Mucosa of gallbladder (tissue), 1 donor: ENCODE measurements at regions not wholly inside any gene's neighbourhood (a gene's known extent, or its start where the extent isn't known, plus 50 kb on each side); places are given as distances from the start of the nearest gene placed in this dataset.
"Not testable (repeated sequence)": the region's sequence is repeated elsewhere in the genome, so short reads cannot be mapped to it uniquely, and the experiment has no call there.

Experiments
- DNase-seq: peaks from one replicate; pipeline ENCODE4 v3.0.0-alpha.2; 2020; ENCODE audit warnings: low spot score
- donor health status: DM: no; HTN: no; CAD: no.

DNA sequence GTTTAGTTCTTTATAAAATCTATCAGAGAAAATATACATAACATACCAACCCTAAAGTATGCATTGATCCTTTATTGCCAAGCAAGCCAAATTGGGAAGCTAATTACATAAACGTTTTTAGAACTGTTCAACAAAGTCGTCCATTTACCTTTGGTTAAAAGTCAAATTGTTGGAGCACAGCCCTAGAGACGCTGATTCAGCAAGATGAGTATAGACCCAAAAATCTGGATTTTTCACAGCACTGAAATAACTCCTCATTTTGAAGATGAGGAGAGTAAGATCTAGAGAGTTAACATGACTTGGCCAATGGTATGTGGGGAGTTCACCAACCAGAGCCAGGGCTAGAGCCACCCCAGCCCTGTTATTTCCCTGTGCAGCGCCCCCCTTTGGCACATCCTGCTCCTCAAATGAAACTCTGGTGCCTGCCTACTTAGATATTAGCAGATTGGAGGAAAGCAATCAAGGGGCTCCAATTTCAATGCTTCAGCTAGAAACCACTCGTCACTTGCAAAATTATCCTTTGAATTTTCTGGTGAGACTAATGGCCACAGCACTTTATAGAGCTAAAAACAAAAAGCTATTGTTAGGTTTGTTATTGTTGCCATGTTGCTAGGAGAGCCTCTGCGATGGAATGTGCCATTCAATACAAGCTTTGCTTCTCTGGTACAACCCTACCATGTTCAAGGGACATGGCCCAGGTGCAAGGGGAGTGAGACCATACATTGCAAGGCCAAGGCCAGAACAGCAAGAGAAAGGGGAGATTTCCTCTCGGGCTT is 132.6 kb upstream of the ZEB1 start:
- no peak for DNase-seq

DNA sequence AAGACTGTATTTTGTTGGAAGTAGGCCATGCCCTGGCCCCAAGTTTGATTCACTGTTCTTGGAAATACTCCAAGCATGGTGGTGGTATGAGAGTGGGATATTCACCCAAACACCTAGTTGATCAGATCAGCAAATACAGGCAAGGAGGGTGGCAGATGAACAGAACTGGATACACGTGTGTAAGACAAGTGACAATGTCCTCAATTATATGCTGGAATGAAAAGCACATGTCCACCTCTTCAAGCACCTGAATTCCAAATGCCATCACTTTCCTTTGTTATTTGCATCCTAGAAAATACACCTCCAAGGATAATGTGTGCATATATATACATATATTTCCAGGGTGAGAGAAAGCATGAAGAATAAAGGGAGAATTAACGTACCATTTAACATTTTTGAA is 131.8 kb upstream of the ZEB1 start:
- no peak for DNase-seq

DNA sequence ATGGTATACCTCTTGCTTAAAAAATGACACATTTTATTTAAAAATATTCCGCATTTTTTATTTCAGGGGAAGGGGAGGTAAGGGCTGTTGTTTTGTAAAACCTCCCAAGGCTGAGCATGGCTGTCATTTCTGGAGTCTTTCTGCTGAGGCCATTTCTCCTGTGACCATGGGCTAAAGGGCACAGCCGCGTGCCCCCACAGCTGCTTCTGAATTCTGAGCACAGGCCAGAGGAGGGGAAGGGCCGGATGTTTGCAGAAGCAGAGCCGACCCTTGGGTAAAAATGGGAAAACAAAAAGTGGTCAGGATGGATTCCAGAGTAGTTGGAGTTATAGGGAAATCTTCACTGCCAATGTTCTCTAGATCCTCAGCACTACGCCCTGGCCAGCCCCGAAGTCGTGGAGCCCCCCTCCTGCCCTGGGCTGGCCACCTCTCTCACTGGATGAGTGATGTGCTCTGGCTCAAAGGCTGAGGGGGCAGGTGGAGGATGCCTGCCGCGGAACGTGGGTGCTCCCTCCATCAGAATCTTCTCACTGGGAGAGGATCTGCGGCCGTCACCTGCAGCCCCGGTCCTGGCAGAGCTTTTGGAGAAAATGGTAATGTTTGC is 131.3 kb upstream of the ZEB1 start:
- no peak for DNase-seq

DNA sequence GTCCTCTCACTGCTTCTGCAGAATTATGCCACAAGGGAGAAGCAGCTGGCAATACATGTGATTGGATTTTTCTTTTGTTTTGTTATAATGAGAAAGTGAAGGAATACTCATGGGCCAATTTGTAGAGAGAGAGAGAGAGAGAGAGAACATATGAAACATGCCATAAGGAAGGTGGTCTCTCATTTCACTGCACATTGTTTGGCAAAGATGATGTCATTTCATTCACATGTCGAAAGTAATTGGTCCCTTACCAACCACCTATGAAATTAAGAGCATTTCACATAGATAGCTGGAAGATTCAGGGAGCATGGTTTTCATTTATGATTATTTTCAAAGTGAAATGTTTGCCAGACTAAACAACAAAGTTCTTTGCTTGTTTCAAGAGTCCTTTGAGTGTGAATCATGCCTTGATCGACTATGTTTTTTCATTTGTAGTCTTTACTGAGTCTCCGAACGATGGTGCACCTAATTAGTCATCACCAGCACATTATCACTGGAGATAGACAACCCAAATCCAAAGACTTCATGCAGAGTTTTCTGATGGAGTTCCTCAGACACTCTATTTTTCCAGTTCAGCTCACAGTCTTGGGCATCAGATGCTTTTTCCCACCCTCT is 130.1 kb upstream of the ZEB1 start:
- DNase-seq, result no peak

DNA sequence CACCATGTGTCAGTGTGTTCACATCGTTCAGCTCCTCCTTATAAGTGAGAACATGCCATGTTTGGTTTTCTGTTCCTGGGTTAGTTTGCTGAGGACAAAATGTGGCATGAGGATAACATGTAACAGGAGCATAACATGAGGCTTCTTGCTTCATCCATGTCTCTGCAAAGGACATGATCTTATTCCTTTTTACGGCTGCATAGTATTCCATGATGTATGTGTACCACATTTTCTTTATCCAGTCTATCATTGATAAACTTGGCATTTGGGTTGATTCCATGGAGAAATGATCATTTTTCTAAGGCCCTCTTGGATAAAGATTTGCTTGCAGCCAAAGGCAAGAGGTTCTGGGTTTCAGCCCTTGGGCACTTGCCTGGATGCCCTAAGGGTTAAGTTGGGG is 128.5 kb upstream of the ZEB1 start:
- DNase-seq, result no peak

DNA sequence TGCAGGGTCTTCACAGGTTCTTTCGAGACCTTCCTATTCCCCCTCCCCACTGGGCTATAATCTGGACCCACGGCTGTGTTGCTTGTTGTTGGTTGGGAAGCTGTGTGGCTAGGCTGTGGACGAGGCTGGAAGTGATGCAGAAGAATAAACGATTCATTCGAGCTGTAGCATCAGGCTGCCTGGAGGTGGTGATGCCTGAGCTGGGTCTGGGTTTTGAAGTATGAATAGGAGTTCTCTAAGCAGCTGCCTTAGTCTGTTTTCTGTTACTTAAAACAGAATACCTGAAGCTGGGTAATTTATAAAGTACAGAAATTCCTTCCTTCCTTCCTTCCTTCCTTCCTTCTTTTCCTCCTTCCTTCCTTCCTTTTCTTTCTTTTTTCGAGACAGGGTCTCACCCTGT is 126.5 kb upstream of the ZEB1 start:
- DNase-seq, result no peak

DNA sequence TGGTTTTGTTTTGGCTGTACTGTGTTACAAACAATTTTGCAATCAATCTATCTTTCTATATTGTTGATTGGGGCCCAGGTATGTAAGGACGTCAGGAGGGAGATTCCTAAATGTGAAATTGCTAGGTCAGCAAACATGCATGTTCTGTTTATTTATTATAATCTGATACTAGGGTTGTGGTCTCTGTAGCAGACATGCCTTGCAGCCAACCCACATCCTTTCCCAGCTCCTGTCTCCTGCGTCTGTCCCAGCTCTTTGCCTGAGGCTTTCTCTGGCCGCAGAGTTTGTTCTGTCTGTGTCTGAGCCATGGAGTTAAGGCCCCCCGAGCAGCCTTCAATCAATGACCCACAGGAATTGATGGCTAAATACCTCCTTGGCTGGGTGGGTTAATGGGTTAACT is 124.0 kb upstream of the ZEB1 start:
- DNase-seq, result no peak

DNA sequence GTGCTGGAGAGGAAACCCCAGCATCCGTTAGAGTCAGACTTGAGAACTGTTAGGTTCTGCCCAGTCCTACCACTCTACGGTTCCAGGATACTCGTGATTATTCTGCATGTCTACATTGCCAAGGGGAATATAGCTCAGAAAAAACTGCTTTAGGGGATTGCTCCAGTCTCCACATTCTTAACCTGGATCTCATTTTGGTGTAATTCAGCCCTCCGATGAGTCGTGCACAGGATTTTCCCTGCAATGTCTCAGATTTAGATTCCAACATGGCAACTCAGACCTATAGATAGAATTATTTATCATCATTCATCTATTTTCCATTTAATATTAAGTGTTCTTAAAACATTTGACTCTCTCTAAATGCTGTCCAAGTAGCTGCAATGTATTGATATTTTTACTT is 121.1 kb upstream of the ZEB1 start:
- DNase-seq, result no peak

DNA sequence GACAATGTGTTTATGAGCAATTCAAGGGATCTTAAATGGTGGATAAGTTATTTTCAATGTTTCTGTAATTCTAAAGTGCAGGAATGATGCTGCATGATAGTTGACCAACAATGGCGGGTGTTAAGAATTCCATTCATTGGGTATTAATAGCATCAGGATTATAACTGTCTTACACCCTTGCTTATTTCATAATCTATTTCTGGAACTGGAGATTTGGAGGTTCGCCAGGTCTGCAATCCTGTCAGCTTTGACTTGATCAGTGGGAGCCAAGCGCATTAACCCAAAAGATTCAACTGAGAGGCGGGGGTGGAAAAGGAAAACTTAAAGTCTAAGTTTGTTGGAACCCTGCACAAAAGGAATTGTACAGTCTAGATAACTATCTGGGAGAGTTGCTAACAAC is 114.9 kb upstream of the ZEB1 start:
- DNase-seq, result no peak

DNA sequence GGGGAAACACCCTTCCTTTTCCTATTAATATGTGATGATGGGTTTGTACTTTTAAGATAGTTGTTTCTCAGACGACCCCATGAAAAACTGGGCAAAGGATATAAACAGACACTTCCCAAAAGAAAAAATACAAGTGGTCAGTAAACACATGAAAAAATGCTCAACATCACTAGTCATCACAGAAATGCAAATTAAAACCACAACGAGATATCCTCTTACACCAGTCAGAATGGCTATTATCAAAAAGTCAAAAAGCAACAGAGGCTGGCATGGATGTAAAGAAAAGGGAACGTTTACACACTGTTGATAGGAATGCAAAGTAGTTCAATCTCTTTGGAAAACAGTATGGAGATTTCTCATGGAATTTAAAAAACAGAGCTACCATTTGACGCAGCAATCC is 111.4 kb upstream of the ZEB1 start:
- no peak for DNase-seq

DNA sequence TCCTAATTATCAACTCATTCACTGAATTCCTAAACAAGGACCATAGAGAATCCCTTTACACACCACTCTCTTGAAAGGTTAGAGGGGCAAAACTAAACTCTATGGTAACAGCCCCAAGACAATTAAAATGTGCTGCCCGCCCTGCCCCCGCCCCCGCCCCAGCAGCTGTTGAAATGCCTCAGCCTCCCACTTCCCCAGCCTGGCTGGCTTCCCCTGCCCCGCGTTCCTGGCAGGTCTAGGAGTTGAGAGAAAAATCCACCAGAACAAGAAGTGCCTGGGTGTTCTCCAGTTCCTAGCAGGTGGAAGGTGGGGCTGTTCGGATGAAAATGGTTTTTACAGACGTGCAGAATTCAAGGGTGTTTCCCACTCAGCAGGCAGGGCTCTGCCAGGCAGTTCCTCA is 109.5 kb upstream of the ZEB1 start:
- no peak for DNase-seq

DNA sequence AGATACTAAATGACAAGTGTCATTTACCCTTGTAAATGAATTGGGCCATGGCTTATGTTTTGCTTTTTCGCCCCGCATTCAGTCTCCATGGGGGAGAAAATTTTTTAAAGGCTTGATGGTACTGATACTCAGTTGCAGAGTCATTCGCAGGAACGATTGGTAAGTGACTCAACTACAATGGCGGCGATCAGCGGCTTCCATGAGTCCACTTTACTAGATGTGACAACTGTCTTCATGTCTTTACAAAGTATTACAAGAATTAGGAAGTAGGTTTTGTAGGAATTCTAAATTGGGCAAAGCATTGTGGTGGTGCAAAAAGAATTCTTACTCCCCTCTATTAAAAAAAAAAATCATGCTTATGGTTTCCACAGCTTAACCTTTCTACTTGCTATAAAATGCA is 108.8 kb upstream of the ZEB1 start:
- no peak for DNase-seq

DNA sequence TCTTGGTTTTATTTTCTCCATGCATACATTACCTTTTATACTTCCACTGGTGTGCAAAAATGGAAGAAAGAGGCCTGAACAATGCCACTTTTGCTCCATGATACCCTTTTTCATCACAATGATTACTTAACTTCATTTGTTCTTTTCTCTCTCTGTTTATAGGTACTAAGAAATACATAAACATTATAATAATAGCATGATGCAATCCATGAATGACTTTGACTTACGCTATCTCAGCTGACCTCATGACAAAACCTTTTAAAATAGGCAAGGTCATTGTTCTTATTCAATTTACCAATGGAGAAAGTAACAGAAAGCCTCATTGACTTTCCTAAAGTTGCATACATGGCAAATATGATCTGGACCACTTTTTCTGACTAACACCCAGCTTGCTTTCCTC is 105.1 kb upstream of the ZEB1 start:
- DNase-seq, result no peak

DNA sequence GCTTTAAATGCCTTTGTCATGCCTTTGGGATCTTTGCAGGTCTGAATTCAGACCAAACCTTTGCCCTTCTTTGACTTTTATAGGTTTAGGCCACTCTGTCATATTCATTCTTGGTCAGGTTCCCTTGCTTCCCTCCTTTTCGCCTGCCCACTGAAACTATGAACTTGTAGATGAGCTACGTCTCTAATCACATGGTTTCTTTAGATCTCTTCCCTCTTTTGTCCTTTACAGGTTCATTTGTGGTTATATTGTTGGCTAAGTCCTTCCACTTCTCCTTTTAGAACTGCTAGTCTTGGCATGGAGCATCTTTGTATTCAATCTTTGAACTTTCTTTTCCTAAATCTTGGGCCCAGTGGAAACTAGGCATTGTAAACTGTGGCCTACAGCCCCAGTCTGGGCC is 104.0 kb upstream of the ZEB1 start:
- DNase-seq, result no peak

DNA sequence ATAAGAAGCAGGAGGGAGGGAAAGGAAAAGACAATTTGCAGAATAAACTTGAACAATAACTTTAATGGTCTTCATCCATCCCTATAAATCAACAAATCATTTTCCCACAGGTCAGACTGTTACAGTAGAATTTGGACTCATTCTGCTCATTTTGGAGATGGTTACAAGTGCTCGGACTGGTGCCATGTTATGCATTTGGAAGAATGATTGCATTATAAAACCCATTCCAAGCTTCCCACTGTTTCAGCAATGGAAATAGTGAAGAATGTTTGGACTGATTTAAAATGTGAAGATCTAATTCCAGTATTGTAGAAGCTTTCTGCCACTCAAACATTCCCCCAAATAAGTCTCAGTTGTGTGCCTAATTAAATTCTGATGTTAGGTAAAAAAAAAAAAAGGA is 99.7 kb upstream of the ZEB1 start:
- DNase-seq, result no peak

DNA sequence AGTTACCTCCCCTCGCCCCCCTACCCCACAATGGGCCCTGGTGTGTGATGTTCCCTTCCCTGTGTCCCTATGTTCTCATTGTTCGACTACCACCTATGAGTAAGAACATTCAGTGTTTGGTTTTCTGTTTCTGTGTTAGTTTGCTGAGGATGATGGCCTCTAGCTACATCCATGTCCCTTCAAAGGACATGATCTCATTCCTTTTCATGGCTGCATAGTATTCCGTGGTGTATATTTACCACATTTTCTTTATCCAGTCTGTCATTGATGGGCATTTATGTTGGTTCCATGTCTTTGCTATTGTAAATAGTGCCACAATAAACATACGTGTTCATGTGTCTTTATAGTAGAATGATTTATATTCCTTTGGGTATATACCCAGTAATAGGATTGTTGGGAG is 90.2 kb upstream of the ZEB1 start:
- DNase-seq, result not testable (repeated sequence)

DNA sequence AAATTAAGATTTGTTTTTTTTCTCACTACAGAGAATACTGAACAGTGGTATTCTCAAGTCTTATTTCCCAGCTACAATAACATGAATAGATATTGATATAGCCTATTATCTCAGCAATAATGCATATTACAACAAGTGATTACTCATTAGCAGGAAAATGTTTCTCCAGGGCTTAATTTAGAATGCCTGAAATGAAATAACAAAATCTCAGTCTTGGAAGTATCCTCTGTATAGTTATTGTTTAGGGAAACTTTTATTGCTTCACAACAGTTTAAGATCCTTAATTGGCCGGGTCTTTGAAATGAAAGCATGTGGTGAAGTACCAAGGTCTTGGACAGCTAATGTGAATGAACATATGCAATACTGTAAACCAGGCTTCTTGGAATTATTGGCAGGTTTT is 79.1 kb upstream of the ZEB1 start:
- no peak for DNase-seq

DNA sequence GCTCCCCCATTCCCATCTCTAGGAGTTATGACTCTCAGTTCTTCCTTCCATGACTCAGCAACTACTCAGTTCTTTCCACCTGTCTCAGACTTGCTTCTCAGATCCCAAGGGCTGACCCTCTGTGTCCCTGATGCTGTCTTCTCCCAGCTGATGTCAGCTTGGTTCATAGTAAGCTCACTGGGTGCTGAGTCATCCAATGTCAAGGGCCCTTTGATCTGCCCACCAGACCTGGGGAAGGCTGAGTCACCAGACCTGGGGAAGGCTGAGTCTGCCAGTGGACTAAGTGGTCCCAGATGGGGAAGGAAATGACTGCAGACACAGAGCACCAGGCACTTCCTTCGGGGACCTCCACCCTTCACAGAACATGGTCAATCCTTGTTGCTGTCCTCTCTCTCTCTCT is 76.1 kb upstream of the ZEB1 start:
- no peak for DNase-seq

DNA sequence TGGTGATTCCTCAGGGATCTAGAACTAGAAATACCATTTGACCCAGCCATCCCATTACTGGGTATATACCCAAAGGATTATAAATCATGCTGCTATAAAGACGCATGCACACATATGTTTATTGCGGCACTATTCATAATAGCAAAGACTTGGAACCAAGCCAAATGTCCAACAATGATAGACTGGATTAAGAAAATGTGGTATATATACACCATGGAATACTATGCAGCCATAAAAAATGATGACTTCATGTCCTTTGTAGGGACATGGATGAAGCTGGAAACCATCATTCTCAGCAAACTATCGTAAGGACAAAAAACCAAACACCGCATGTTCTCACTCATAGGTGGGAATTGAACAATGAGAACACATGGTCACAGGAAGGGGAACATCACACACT is 67.9 kb upstream of the ZEB1 start:
- not testable (repeated sequence) for DNase-seq

DNA sequence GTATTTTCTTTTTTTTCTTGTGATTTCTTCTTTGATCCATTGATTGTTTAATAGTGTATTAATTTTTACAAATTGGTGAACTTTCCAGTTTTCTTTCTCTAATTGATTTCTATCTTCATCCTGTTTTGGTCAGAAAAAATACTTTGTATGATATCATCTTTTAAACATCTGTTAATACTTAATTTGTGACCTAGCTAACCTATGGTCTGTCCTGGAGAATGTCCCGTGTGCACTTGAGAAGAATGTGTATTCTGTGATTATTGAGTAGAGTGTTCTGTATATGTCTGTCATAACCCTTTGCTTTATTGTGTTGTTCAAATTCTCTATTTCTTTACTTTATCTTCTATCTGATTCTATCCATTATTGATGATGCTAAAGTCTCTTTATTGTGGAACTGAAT is 65.8 kb upstream of the ZEB1 start:
- DNase-seq, result no peak

DNA sequence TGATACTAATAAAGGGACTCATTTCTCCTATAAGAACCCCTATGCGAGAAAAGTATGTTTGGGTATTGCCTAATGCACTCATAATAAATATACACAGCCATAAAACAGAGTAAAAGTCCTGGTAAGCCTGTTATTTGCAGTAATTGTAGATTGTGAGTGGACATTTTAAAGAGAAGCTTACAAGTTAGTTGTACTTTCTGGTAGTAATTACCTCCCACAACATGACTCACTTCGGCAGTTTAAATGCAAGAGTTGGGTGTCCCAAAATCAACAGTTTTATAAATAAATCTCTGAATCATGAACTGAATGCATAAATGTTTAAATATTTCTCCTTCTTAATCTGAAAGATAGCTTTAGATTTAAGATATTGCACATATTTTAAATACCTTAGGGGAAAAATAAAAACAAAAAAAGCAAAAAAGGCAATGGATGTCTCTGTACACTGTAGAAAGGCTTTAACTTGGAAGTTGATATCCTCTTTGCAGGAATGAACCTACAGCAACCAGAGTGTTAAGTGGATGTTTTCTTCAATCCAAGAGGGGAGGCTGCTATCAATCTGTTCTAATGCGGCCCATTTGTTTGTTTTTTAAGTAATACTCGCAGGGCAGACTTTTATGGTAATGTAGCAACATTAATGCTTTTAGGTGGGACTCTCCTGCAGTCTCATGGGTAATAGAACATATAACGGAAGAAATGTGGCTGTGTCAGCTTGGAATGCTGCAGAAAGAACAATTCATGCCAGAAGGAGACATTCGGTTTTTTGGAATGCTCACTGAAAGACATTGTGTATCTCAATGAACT is 57.3 kb upstream of the ZEB1 start:
- DNase-seq, result no peak

DNA sequence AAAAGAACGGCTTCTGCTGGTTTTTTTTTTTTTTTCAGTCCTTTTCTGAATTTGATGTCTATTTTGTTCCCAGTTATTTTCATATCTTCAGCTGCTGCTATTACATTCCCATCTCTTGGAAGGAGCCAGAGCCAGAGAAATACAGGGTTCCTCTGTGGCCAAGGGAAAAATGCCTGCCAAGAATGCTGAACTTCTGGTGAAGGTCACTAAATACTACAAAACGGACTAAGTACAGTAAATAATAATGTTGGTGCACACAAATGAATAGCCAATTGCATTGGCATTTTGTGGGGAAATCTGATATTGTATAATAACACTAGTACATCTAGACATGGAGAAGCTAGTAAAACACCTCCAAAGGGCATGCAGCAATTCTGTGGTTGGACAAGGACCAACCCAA is 56.3 kb upstream of the ZEB1 start:
- DNase-seq, result peak; percentile 31

DNA sequence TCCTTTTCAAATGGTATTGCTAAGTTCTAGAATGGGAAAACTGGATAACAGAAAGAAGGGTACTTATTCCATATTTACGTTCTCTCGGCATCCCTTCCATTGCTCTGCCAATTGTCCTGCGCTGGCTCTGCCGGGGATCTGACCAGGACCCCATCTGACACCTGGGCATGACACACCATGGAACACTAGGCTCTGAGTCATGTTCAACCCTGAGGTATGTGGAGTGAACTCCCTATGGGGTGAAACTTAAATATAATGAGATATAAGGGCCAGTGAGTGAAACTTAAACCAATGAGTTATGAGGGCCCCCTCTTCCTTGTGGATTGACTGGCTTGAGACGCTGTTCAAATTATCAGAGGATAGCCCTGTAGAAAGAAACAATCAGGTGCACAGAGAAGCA is 55.1 kb upstream of the ZEB1 start:
- DNase-seq, result no peak
